Prostate gland (tissue), 2 donors: ENCODE measurements at regions not wholly inside any gene's neighbourhood (a gene's known extent, or its start where the extent isn't known, plus 50 kb on each side); places are given as distances from the start of the nearest gene placed in this dataset.

Source experiments
- DNase-seq: peaks from one replicate; pipeline ENCODE4 v3.0.0-alpha.2; 2019; ENCODE audit warnings: low spot score
- H3K27ac ChIP-seq, 2 donors: fragments of 200-600 bp; sonication (generic); 2 replicates each; pipeline ENCODE4 v1.5.1; 2017 to 2019
- H3K27me3 ChIP-seq: fragments of 200-600 bp; sonication (generic); replicated peaks from 2 replicates; pipeline ENCODE4 v1.5.1; 2019; ENCODE audit not compliant: insufficient read depth
- H3K36me3 ChIP-seq, 2 donors: fragments of 200-600 bp; sonication (generic); 1 replicate in 1 of 2; 2 replicates in 1 of 2; pipeline versions ENCODE4 v1.5.1 to v1.8.1; 2017 to 2019
- H3K4me1 ChIP-seq: fragments of 200-600 bp; sonication (generic); replicated peaks from 2 replicates; pipeline ENCODE4 v1.5.1; 2019
- H3K4me3 ChIP-seq, 2 donors: fragments of 200-600 bp; sonication (generic); 2 replicates each; pipeline ENCODE4 v1.5.1; 2017 to 2019
- H3K9me3 ChIP-seq: fragments of 200-600 bp; sonication (generic); 2 replicates; pipeline ENCODE4 v1.5.1; 2017
- CTCF ChIP-seq, 4 experiments: fragments of 200-600 bp in 2 of 4; fragments of 450-650 bp in 2 of 4; sonication (generic) in 2 of 4; IDR thresholded peaks; 1 replicate in 3 of 4; 2 replicates in 1 of 4; pipeline ENCODE4 v1.5.1; 2016 to 2019; ENCODE audit warnings: antibody characterized with exemption in 4 of 4, mild to moderate bottlenecking in 2 of 4, moderate library complexity in 2 of 4
- POLR2A ChIP-seq: fragments of 450-650 bp; IDR thresholded peaks from one replicate; pipeline ENCODE4 v1.6.1; 2016; ENCODE audit warnings: antibody characterized with exemption, mild to moderate bottlenecking
- POLR2AphosphoS5 ChIP-seq: sonication (generic); formaldehyde crosslinking; IDR thresholded peaks from one replicate; pipeline ENCODE4 v1.6.1; 2017; ENCODE audit warnings: antibody characterized with exemption
- WGBS: methylation state at CpG from one replicate; pipeline ENCODE4 v1.1.5; 2018; 5-methylcytosine and 5-hydroxymethylcytosine counted together
- intact Hi-C: fragments of 100-400 bp; cut with DNase I; formaldehyde crosslinking; loops from one replicate; pipeline ENCODE4 v1.14.2; 2022

- 62% methylated on average over 2 of the region's 2 CpGs for WGBS
- Histone ChIP-seq H3K36me3 (no peaks in the 10 kb centered on the region), H3K9me3 (no peaks in the 10 kb centered on the region), H3K27me3 (no peaks in the 10 kb centered on the region), H3K27ac (no peak overlapping the region), H3K4me1 (no peaks in the 10 kb centered on the region), H3K4me3 (no peak overlapping the region)
- no peak for DNase-seq
- no peak for TF ChIP-seq CTCF (IDR thresholded peaks at IDR 0.05)
- TF ChIP-seq POLR2A: no peak
- TF ChIP-seq POLR2AphosphoS5: no peak
- intact Hi-C loops: no loop called here
These were observed 138.8 kb downstream of the TFAP2A start for GRCh38 chr6:10276106-10276505.

- intact Hi-C loops: no loop called here
- H3K27me3 ChIP-seq: no peaks in the 10 kb centered on the region
- H3K4me3 ChIP-seq: no peak overlapping the region
- no peaks in the 10 kb centered on the region for H3K9me3 ChIP-seq
- no peaks in the 10 kb centered on the region for H3K36me3 ChIP-seq
- no peak for TF ChIP-seq POLR2AphosphoS5
- TF ChIP-seq CTCF (IDR thresholded peaks at IDR 0.05): no peak
- TF ChIP-seq POLR2A: no peak
- H3K4me1 ChIP-seq: no peaks in the 10 kb centered on the region
- no peak for DNase-seq
- H3K27ac ChIP-seq: no peak overlapping the region
- WGBS: 91% methylated on average over 2 of the region's 2 CpGs
These were observed 142.3 kb downstream of the TFAP2A start for GRCh38 chr6:10272591-10272990.

- H3K9me3 ChIP-seq: no peaks in the 10 kb centered on the region
- no peak overlapping the region for H3K27ac ChIP-seq
- H3K36me3 ChIP-seq: no peaks in the 10 kb centered on the region
- intact Hi-C loops: no loop called here
- 42% methylated on average over 1 of the region's 1 CpG for whole genome bisulfite sequencing
- no peak for DNase-seq
- no peaks in the 10 kb centered on the region for H3K4me1 ChIP-seq
- no peak overlapping the region for H3K4me3 ChIP-seq
- TF ChIP-seq CTCF (IDR thresholded peaks at IDR 0.05): no peak
- TF ChIP-seq POLR2AphosphoS5: no peak
- no peak for TF ChIP-seq POLR2A
- no peaks in the 10 kb centered on the region for H3K27me3 ChIP-seq
These were observed 142.9 kb downstream of the TFAP2A start for GRCh38 chr6:10271982-10272381.

- TF ChIP-seq POLR2A (no peak), CTCF (IDR thresholded peaks at IDR 0.05) (no peak), POLR2AphosphoS5 (no peak)
- no peaks in the 10 kb centered on the region for H3K27me3 ChIP-seq
- no peak for DNase-seq
- H3K9me3 ChIP-seq: no peaks in the 10 kb centered on the region
- WGBS: 59% methylated on average over 6 of the region's 6 CpGs
- no peaks in the 10 kb centered on the region for H3K36me3 ChIP-seq
- no peaks in the 10 kb centered on the region for H3K4me1 ChIP-seq
- intact Hi-C loops: no loop called here
- no peak overlapping the region for H3K4me3 ChIP-seq
- H3K27ac ChIP-seq: no peak overlapping the region
These were observed 144.9 kb downstream of the TFAP2A start for GRCh38 chr6:10269814-10270472.

GRCh38 chr6:10268611-10269310 lies 146.1 kb downstream of the TFAP2A start:
- no peak for TF ChIP-seq POLR2A
- TF ChIP-seq CTCF (IDR thresholded peaks at IDR 0.05): no peak
- TF ChIP-seq POLR2AphosphoS5: no peak
- Histone ChIP-seq H3K4me1 (no peaks in the 10 kb centered on the region), H3K9me3 (no peaks in the 10 kb centered on the region), H3K27me3 (no peaks in the 10 kb centered on the region), H3K27ac (no peak overlapping the region), H3K36me3 (no peaks in the 10 kb centered on the region), H3K4me3 (no peak overlapping the region)
- DNase-seq: no peak
- intact Hi-C loops: no loop called here
- WGBS: 10% methylated on average over 14 of the region's 14 CpGs
